Activated CD4-positive, alpha-beta T cell treated with anti-CD3 and anti-CD28 coated beads, Interleukin-2, amount 10 ng/mL, durations not matched to agents 7 days and 5 days (primary cell): ENCODE measurements at regions not wholly inside any gene's neighbourhood (a gene's known extent, or its start where the extent isn't known, plus 50 kb on each side); places are given as distances from the start of the nearest gene placed in this dataset.

Experiments used
- CTCF ChIA-PET: fragments of 350-600 bp; sonication (Branson Sonifier 250); formaldehyde crosslinking; loops from one replicate; lab custom pipeline; 2021; ENCODE audit warnings: antibody characterized with exemption; lab: Charles Lee
- POLR2A ChIA-PET: fragments of 350-600 bp; sonication (Branson Sonifier 250); formaldehyde crosslinking; loops from one replicate; lab custom pipeline; 2021; ENCODE audit warnings: antibody characterized with exemption; lab: Charles Lee
- DNase-seq: peaks from one replicate; pipeline ENCODE4 v3.0.0-alpha.2; 2020
- H3K27ac Mint-ChIP-seq: one replicate; pipeline ENCODE4 v1.8.0; 2021; ENCODE audit warnings: mild to moderate bottlenecking, moderate library complexity, mixed read lengths
- H3K27me3 Mint-ChIP-seq: one replicate; pipeline ENCODE4 v1.8.0; 2021; ENCODE audit warnings: mixed read lengths
- H3K36me3 Mint-ChIP-seq: one replicate; pipeline ENCODE4 v1.8.0; 2021; ENCODE audit warnings: low read depth, mixed read lengths
- H3K4me1 Mint-ChIP-seq: one replicate; pipeline ENCODE4 v1.8.0; 2021; ENCODE audit warnings: mixed read lengths
- H3K4me3 Mint-ChIP-seq: one replicate; pipeline ENCODE4 v1.8.0; 2021; ENCODE audit warnings: mild to moderate bottlenecking, moderate library complexity, mixed read lengths
- H3K9me3 Mint-ChIP-seq: one replicate; pipeline ENCODE4 v1.8.0; 2021; ENCODE audit warnings: mixed read lengths

DNA sequence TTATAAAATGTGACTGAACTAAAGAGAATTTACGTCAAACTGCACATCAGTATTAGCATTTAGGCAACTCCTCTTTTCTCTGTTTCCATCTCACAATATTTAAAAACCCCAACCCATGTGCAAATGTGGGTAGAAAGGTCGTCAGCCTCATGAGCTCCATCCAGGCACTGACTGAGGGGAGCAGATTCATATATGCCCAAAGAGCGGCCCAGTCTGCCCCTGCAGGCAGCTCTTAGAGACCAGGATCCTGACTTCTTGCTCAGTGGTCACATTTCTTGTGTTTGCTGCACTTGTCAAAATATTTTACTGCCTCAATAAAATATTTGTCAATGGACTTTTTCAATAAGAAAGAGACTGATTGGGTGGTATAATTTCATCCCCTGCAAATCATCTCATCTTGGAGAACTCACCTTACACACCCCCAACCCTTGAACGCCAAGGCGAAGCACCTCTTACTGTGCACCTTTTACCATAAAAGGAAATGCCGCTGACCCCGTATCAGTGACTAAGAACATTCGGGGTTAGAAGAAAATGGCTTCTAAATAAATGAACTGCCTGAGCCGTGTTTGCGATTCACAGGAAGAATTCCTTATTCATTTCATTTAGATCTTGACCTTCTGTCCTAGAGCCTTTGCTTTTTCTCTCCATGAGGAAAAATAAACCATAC, 418.8 kb downstream of the BCL11B start:
- ChIA-PET CTCF (no interaction called here), POLR2A (no interaction called here)
- H3K36me3 Mint-ChIP-seq: no peaks in the 10 kb centered on the region
- H3K9me3 Mint-ChIP-seq: peaks cover 2% of the 10 kb centered on the region
- no peak for DNase-seq
- H3K4me3 Mint-ChIP-seq: no peak overlapping the region
- no peak overlapping the region for H3K27ac Mint-ChIP-seq
- H3K27me3 Mint-ChIP-seq: peaks cover 3% of the 10 kb centered on the region
- H3K4me1 Mint-ChIP-seq: no peaks in the 10 kb centered on the region

DNA sequence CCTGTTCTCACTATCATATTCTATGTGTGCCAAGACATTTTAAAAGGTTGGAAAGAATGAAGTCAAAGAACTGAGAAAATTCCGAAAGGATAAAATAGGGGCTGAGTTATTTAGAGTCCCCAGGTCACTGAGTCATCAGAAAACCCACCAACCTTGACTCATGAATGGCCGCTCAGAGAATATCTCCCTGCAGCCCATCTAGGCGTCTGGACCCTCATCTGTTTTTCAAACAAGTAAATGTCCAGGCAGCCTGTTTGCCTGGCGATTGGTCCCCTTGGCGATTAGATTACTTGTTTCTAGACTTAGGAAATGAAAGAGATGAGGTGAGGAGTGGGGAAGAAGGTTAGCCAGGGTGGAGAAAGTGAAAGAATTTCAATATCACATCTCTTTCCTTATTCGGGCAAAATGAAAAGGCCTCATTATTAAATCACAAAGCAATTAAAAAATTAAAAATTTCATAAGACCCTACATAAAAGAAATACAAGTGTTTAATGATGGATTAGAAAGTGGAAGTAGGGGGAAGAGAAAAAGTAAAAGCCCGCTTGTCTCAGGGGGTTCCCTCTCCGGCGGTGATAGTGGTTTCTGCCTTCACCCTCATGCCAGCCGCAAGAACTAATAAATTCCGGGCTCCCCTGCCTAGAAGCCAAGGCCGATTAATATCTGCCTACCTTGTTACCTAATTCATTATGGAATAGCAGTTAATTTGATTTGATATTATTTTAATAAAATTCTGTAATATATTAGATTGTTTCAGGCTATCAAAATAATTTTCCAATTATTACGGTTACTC, 415.9 kb downstream of the BCL11B start:
- ChIA-PET CTCF (no interaction called here), POLR2A (no interaction called here)
- Mint-ChIP-seq H3K4me1 (no peaks in the 10 kb centered on the region), H3K4me3 (no peak overlapping the region), H3K9me3 (no peaks in the 10 kb centered on the region), H3K27ac (no peak overlapping the region), H3K36me3 (no peaks in the 10 kb centered on the region), H3K27me3 (peaks cover 3% of the 10 kb centered on the region)
- no peak for DNase-seq

DNA sequence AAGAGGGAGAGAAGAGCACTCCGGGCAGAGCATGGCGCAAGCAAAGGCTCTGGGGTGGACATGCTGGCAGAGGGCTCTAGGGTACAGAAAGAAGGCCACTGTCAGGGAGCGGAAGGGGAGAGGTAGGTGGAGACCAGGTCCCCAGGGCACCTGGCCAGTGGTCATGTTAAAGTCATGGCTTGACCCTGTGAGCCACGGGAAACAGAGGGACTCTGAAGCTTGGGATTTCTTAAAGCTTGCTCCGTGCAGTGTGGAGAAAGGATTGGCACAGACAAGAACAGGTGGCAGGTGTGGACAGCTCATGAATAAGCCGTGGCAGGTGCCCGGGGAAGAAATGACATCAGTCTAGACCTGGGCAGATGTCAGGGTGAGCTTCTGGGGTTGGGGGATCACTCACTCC, 413.8 kb downstream of the BCL11B start:
- CTCF ChIA-PET: no interaction called here
- H3K9me3 Mint-ChIP-seq: no peaks in the 10 kb centered on the region
- no peak for DNase-seq
- H3K27ac Mint-ChIP-seq: no peak overlapping the region
- H3K36me3 Mint-ChIP-seq: no peaks in the 10 kb centered on the region
- no peaks in the 10 kb centered on the region for H3K4me1 Mint-ChIP-seq
- POLR2A ChIA-PET: no interaction called here
- no peak overlapping the region for H3K4me3 Mint-ChIP-seq
- H3K27me3 Mint-ChIP-seq: peaks cover 3% of the 10 kb centered on the region

DNA sequence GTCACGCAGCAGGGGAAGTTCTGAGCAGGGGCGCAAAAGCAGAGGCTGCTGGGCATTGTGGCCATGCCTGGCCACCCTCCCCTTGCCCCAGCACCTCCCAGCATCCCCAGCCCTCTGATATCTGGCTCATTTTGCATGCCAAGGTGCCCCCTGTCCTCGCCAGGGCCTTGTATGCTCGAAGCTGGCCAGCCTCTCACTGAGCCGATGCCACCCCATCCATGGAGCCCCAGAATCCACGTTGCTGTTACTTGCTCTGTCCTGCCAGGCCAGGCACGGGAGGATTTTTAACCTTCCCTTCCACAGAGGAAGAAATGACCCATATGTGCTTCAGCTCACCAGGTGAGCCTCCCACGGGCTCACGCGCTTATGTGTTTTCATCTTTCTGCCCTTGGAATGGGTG, 413.4 kb downstream of the BCL11B start:
- no peak overlapping the region for H3K27ac Mint-ChIP-seq
- ChIA-PET CTCF (no interaction called here), POLR2A (no interaction called here)
- peaks cover 3% of the 10 kb centered on the region for H3K27me3 Mint-ChIP-seq
- no peak for DNase-seq
- no peaks in the 10 kb centered on the region for H3K4me1 Mint-ChIP-seq
- H3K36me3 Mint-ChIP-seq: no peaks in the 10 kb centered on the region
- no peak overlapping the region for H3K4me3 Mint-ChIP-seq
- no peaks in the 10 kb centered on the region for H3K9me3 Mint-ChIP-seq

DNA sequence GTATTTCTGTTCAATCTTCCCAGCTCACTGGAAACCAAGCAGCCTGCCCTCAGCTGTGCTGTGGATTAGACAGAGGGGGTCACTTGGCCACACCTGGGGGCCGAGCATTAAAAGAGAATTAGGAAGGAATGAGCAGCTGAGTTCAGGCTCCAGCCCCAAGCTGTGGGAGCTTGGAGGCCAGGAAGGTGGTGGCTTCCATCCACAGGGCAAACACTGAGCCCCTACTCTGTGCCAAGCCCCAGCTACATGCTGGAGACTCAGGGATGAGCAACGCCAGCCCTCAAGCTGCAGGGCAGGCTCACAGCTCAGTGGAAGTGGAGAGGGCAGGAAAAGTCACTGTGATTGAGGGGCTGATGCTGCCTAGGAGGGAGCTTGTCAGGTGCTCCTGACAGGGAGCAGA, 412.7 kb downstream of the BCL11B start:
- H3K27me3 Mint-ChIP-seq: no peaks in the 10 kb centered on the region
- H3K4me3 Mint-ChIP-seq: no peak overlapping the region
- H3K4me1 Mint-ChIP-seq: no peaks in the 10 kb centered on the region
- no peaks in the 10 kb centered on the region for H3K9me3 Mint-ChIP-seq
- POLR2A ChIA-PET: interaction anchor here (0.7 kb wide), 1 partner anchor 382 kb away, joined by 4 read pairs; no protein-coding TSS in a partner anchor
- no peak overlapping the region for H3K27ac Mint-ChIP-seq
- no peaks in the 10 kb centered on the region for H3K36me3 Mint-ChIP-seq
- CTCF ChIA-PET: no interaction called here
- DNase-seq: no peak

DNA sequence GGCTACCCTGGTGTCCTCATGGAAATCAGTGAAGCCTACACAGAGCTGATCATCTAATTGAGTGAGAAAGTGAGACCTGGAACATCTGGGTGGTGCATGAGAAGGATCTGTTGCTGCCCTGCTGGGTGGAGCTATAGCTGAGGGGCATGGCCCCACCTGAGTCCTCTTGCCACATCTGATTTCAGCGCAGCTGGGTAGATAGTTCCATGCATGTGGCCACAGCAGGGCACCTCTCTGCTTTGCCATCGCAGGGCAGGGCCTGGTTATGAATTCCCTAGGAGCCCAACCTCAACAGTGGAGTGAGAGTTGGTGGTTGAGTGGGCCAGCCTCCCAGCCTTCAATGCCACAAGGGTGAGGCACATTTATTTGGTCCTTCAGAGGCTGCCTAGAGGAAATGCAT, 407.8 kb downstream of the BCL11B start:
- DNase-seq: no peak
- ChIA-PET CTCF (interaction anchor here (0.9 kb wide), 1 partner anchor 13 kb away, joined by 3 read pairs; no protein-coding TSS in a partner anchor), POLR2A (no interaction called here)
- Mint-ChIP-seq H3K36me3 (no peaks in the 10 kb centered on the region), H3K9me3 (no peaks in the 10 kb centered on the region), H3K27ac (no peak overlapping the region), H3K27me3 (no peaks in the 10 kb centered on the region), H3K4me1 (peaks cover 3% of the 10 kb centered on the region), H3K4me3 (no peak overlapping the region)

DNA sequence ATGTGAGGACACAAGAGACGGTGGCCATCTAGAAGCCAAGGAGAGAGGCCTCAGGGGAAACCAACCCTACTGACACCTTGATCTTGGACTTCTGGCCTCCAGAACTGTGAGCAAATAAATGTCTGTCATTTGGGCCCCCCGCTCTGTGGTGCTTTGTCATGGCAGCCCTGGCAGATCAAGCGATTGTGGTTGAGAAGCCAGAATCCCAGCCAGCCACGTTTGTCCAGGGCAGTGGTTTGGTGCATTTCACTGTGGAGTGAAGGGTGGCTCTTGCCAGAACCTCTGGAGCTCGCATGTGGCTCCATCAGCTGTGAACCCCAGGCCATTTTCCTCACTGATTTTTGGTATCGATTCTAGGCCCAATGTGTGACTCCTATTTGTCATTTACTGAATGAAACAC, 404.9 kb downstream of the BCL11B start:
- Mint-ChIP-seq H3K27me3 (no peaks in the 10 kb centered on the region), H3K4me1 (peaks cover 3% of the 10 kb centered on the region), H3K36me3 (no peaks in the 10 kb centered on the region), H3K4me3 (no peak overlapping the region), H3K9me3 (no peaks in the 10 kb centered on the region), H3K27ac (no peak overlapping the region)
- no peak for DNase-seq
- POLR2A ChIA-PET: no interaction called here
- CTCF ChIA-PET: no interaction called here

DNA sequence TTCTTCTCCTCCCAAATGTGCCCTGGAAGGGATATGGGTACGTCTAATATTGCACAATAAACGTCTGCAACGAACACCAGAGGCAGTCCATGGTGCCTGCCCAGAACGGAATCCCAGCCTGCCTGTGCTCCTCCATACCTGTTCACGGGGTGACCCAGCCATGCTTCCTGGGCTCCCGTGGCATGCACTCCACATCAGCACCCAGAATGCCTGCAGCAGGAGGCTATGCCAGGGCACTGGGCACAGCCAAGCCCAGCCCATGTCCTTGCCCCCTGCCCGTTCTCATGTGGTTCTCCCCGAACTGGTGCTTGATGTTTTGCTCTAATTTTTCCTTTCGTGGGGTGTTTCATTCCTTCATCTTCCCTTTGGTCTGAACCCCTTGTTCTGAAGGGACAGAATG, 404.3 kb downstream of the BCL11B start:
- H3K9me3 Mint-ChIP-seq: no peaks in the 10 kb centered on the region
- H3K27ac Mint-ChIP-seq: no peak overlapping the region
- no peak overlapping the region for H3K4me3 Mint-ChIP-seq
- H3K4me1 Mint-ChIP-seq: peaks cover 3% of the 10 kb centered on the region
- ChIA-PET CTCF (interaction anchor here (1.1 kb wide), 1 partner anchor 10 kb away, joined by 4 read pairs; no protein-coding TSS in a partner anchor), POLR2A (no interaction called here)
- H3K27me3 Mint-ChIP-seq: no peaks in the 10 kb centered on the region
- no peak for DNase-seq
- H3K36me3 Mint-ChIP-seq: no peaks in the 10 kb centered on the region

DNA sequence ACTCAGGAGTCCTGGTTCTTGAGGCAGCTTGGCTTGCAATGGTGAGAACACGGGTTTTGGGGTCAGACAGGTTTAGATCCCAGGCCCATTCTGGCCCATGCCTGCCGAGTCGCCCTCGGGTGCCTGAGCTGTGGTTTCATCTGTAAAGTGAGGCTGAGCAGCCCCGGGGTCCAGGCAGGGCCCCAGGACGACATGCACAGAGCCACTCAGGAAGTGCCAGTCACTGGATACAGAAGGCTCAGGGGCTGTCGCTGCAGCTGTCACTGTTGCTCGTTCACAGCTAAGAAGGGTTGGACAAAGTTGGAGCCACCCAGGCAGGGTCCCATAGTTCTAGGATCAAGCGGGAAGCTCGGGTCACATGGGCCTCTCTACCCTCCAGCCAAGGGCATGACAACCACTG, 403.1 kb downstream of the BCL11B start:
- CTCF ChIA-PET: interaction anchor here (1.1 kb wide), 1 partner anchor 8 kb away, joined by 4 read pairs; no protein-coding TSS in a partner anchor
- H3K9me3 Mint-ChIP-seq: peaks cover 2% of the 10 kb centered on the region
- POLR2A ChIA-PET: no interaction called here

DNA sequence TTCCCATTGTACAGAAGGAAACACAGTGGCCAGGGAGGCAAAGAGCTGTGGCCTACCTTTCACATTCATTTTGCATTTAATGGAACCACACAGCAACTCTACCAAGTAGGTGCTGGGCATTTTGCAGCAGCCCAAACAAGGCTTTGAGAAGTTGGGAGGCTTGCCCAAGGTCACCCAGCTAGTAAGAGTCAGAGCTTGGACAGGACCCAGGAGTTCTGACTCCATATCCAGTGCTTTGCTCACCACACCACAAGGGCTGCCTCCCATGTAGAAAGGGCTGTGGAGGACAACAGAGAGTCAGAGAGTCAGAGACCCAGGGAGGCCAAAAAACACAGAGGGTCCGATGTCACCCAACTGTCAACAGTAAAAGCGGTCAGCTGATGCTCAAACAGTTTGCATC, 400.2 kb downstream of the BCL11B start:
- Mint-ChIP-seq H3K9me3 (peaks cover 8% of the 10 kb centered on the region), H3K36me3 (no peaks in the 10 kb centered on the region), H3K4me1 (peaks cover 7% of the 10 kb centered on the region), H3K4me3 (no peak overlapping the region), H3K27me3 (no peaks in the 10 kb centered on the region), H3K27ac (no peak overlapping the region)
- DNase-seq: no peak
- ChIA-PET CTCF (no interaction called here), POLR2A (no interaction called here)

More for the DNA sequence above, 403.1 kb downstream of the BCL11B start:
- DNase-seq: no peak
- no peaks in the 10 kb centered on the region for H3K27me3 Mint-ChIP-seq
- H3K27ac Mint-ChIP-seq: no peak overlapping the region
- H3K4me1 Mint-ChIP-seq: peaks cover 3% of the 10 kb centered on the region
- no peaks in the 10 kb centered on the region for H3K36me3 Mint-ChIP-seq
- H3K4me3 Mint-ChIP-seq: no peak overlapping the region

DNA sequence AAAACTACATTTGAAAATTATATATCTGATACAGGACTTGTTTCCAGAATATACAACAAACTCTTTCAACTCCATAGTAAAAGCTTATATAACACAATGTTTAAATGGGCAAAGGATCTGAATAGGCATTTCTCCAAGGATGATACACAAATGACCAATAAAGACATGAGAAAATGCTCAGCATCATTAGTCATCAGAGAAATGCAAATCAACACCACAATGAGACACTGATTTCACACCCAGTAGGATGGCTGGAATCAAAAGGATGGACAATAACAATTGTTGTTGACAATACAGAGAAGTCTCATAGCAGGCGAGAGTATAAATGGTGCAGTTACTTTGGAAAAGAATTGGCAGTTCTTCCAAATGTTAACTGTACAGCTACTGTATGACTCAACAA, 394.9 kb downstream of the BCL11B start:
- CTCF ChIA-PET: interaction anchor here (1.0 to 1.1 kb wide), 2 partner anchors 9 to 13 kb away, joined by 3 to 4 read pairs; no protein-coding TSS in a partner anchor
- no peaks in the 10 kb centered on the region for H3K27me3 Mint-ChIP-seq
- no peaks in the 10 kb centered on the region for H3K36me3 Mint-ChIP-seq
- POLR2A ChIA-PET: no interaction called here
- H3K9me3 Mint-ChIP-seq: peaks cover 34% of the 10 kb centered on the region
- H3K4me1 Mint-ChIP-seq: peaks cover 4% of the 10 kb centered on the region
- no peak overlapping the region for H3K4me3 Mint-ChIP-seq
- no peak overlapping the region for H3K27ac Mint-ChIP-seq
- DNase-seq: no peak

DNA sequence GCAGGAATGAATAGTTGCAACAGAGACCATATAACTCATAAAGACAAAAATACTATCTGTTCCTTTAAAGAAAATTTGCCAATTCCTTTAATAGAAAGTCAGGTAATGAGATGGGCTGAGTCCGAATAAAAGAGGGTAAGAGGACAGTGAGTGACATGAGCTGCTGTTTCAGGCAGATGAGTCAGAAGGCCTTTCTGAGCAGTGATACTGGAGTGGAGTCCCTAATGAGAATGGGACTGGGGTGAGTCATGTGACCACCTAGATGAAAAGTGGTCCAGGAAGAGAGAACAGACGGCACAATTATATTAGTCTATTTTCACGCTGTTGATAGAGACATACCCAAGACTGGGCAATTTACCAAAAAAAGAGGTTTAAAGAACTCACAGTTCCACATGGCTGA, 393.7 kb downstream of the BCL11B start:
- no peak overlapping the region for H3K4me3 Mint-ChIP-seq
- H3K27me3 Mint-ChIP-seq: no peaks in the 10 kb centered on the region
- DNase-seq: no peak
- no peaks in the 10 kb centered on the region for H3K36me3 Mint-ChIP-seq
- peaks cover 34% of the 10 kb centered on the region for H3K9me3 Mint-ChIP-seq
- H3K27ac Mint-ChIP-seq: no peak overlapping the region
- peaks cover 4% of the 10 kb centered on the region for H3K4me1 Mint-ChIP-seq
- CTCF ChIA-PET: no interaction called here
- POLR2A ChIA-PET: no interaction called here

DNA sequence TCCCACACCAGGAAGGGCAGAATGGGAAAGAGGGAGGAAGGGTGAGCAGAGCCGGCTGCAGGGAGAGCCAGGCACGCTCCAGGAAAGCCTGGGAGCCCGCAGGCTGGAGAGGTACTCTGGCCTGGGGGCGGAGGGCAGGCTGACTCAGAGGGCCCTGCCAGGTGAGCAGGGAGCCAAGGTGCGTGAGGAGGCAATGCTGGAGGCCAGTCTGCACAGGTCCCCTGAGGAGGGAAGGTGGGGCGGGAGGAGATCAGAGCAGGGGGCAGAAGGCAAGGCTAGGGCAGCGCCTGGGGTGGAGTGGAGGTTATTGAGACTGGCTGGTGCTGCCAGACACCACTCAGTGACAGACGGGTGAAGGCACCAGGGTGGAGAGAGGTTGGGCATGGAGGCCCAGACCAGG, 385.0 kb downstream of the BCL11B start:
- POLR2A ChIA-PET: no interaction called here
- no peak for DNase-seq
- Mint-ChIP-seq H3K9me3 (peaks cover 12% of the 10 kb centered on the region), H3K4me3 (no peak overlapping the region), H3K27ac (no peak overlapping the region), H3K36me3 (peaks cover 2% of the 10 kb centered on the region), H3K27me3 (no peaks in the 10 kb centered on the region), H3K4me1 (no peaks in the 10 kb centered on the region)
- CTCF ChIA-PET: no interaction called here
